Lower leg skin (tissue), 4 donors: ENCODE measurements at regions not wholly inside any gene's neighbourhood (a gene's known extent, or its start where the extent isn't known, plus 50 kb on each side); places are given as distances from the start of the nearest gene placed in this dataset.

Experiments used
- DNase-seq, 2 donors: peaks; one replicate each; pipeline ENCODE4 v3.0.0-alpha.2; 2019; ENCODE audit warnings: low spot score in 2 of 2
- H3K4me3 ChIP-seq: fragments of 200-600 bp; sonication (generic); 2 replicates; pipeline ENCODE4 v1.5.1; 2017; ENCODE audit warnings: mild to moderate bottlenecking, low read depth; ENCODE audit not compliant: poor library complexity, severe bottlenecking
- POLR2A ChIP-seq, 2 donors: fragments of 450-650 bp; IDR thresholded peaks; one replicate each; pipeline ENCODE4 v1.6.1; 2016 to 2017; ENCODE audit warnings: antibody characterized with exemption in 2 of 2, mild to moderate bottlenecking in 1 of 2, moderate library complexity in 1 of 2
- WGBS, 2 donors: methylation state at CpG; one replicate each; pipeline ENCODE4 v1.1.5; 2018; 5-methylcytosine and 5-hydroxymethylcytosine counted together
- intact Hi-C: fragments of 100-400 bp; cut with DNase I; formaldehyde crosslinking; loops from one replicate; pipeline ENCODE4 v1.15.0; 2023; ENCODE audit warnings: low total_unique reads
- TF ChIP-seq, protein P1 (sequence below), 3 donors: fragments of 450-650 bp; IDR thresholded peaks; one replicate each; pipeline ENCODE4 v1.5.1; 2016; ENCODE audit warnings: antibody characterized with exemption in 3 of 3, mild to moderate bottlenecking in 3 of 3, moderate library complexity in 2 of 3

DNA sequence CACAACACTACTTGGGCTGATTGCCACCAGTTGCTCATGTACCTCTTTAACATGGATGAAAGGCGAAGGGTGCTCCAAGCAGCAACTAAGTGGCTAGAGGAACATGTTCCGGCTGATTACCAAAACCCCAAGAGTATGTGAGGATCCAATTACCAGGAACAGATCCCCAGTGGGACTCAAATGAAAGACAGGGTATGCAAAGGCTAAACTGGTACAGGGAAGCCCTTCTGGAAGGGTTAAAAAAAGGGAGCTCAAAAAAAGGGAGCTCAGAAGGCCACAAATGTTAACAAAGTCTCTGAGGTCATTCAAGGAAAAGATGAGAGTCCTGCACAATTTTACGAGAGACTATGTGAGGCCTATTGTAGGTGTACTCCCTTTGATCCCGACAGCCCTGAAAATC is 604.7 kb downstream of the UQCRFS1 start:
- TF ChIP-seq POLR2A (IDR thresholded peaks at IDR 0.05): no peak
- TF ChIP-seq, protein P1, sequence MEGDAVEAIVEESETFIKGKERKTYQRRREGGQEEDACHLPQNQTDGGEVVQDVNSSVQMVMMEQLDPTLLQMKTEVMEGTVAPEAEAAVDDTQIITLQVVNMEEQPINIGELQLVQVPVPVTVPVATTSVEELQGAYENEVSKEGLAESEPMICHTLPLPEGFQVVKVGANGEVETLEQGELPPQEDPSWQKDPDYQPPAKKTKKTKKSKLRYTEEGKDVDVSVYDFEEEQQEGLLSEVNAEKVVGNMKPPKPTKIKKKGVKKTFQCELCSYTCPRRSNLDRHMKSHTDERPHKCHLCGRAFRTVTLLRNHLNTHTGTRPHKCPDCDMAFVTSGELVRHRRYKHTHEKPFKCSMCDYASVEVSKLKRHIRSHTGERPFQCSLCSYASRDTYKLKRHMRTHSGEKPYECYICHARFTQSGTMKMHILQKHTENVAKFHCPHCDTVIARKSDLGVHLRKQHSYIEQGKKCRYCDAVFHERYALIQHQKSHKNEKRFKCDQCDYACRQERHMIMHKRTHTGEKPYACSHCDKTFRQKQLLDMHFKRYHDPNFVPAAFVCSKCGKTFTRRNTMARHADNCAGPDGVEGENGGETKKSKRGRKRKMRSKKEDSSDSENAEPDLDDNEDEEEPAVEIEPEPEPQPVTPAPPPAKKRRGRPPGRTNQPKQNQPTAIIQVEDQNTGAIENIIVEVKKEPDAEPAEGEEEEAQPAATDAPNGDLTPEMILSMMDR (IDR thresholded peaks at IDR 0.05): no peak
- intact Hi-C loops: no loop called here
- no peak for DNase-seq
- H3K4me3 ChIP-seq: no peak overlapping the region
- 89 to 93% methylated on average over 4 of the region's 4 CpGs for WGBS, 2 donors

DNA sequence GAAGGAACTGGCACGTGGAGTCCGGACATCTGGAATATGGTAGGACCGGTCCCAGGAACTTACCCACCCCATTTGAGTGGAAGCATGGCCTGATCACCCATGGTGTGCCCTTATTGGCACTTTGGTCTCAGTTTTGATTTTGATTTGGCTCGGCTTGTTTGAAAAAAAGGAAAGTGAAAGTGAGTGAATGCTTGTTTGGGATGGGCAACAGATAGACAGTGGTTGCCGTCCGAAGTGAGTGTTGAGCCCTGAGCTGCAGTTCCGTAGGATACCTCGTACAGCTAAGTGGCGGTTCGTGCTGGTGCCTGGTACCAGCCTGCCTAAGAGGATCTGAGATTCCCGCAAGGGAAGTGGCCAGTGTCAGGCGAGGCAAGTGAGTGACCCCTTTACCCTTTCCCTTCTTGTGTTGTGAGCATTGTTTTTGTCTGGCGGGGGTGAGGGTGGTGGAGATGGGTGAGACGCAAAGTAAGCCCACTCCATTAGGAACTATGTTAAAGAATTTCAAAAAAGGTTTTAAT is 605.8 kb downstream of the UQCRFS1 start:
- no peak overlapping the region for H3K4me3 ChIP-seq
- WGBS, 2 donors: 92 to 95% methylated on average over 14 of the region's 14 CpGs
- no peak for DNase-seq
- intact Hi-C loops: no loop called here
- TF ChIP-seq, protein P1 (IDR thresholded peaks at IDR 0.05): no peak
- no peak for TF ChIP-seq POLR2A (IDR thresholded peaks at IDR 0.05)

DNA sequence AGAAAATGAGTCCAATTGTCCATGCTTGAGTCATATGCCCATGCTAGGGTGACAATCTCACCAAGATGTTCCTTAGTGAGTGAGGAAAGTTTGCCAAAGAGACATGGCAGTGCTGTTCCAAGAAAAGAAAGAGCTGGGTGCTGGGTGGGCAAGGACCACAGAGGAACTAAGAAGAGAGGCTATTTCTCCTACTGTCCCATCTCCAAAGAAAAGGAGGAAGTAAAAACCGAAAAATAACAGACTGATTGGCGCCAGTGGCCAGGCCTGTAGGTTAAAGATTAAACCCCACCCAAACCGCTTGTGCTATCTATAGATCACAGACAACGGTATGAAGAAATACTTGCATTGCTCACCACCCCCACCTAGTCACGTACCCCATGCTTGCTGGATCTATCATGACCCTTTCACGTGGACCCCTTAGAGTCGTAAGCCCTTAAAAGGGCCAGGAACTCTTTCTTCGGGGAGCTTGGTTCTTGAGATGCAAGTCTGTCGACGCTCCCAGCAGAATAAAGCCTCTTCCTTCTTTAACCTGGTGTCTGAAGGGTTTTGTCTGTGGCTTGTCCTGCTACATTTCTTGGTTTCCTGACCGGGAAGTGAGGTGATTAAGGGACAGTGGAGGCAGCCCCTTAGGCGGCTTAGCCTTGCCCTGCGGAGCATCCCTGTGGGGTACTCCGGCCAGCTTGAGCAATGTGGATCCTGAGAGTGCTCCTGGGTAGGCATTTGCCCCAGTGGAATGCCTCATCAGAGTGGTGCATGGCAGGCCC is 606.5 kb downstream of the UQCRFS1 start:
- 89 to 91% methylated on average over 14 of the region's 14 CpGs for WGBS, 2 donors
- H3K4me3 ChIP-seq: no peak overlapping the region
- intact Hi-C loops: no loop called here
- DNase-seq: no peak
- TF ChIP-seq POLR2A (IDR thresholded peaks at IDR 0.05): no peak
- TF ChIP-seq, protein P1 (IDR thresholded peaks at IDR 0.05): no peak

DNA sequence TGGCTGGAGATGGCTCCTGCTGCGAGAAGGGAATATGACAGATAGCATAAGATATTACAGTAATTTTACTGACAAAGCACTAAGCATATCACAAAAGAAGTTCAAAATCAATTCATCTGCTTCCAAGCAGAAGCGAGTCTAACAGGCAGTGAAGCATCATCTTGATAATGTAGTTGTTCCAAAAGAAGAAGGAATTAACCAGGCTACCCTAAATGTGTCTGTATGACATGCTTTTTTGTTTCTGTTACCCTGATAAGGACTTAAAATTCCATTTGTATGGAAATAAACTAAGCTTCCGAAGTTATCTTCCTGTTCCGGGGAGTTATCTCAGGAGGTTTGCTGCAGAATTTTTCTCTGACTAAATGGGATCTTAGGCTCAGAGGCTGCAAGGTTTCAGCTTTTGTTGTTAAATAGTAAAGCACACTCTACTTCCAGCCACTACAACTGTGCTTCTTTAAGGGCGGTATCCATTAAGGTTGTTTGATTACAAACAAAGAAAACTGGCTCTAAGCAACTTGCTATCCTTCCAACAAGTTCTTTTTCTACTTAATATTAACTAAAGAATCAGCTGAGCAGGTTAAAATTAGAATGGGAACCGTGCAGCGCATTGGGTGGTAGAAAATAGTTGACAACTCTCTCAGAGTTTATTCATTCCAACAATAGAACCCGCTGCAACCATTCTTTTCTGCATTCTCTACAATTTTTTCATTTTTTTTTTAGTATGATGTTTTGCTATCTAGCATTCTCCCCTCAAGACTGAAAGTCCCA is 607.3 kb downstream of the UQCRFS1 start:
- 85 to 86% methylated on average over 8 of the region's 8 CpGs for WGBS, 2 donors
- intact Hi-C loops: no loop called here
- H3K4me3 ChIP-seq: no peak overlapping the region
- no peak for DNase-seq
- no peak for TF ChIP-seq POLR2A (IDR thresholded peaks at IDR 0.05)
- TF ChIP-seq, protein P1 (IDR thresholded peaks at IDR 0.05): no peak

DNA sequence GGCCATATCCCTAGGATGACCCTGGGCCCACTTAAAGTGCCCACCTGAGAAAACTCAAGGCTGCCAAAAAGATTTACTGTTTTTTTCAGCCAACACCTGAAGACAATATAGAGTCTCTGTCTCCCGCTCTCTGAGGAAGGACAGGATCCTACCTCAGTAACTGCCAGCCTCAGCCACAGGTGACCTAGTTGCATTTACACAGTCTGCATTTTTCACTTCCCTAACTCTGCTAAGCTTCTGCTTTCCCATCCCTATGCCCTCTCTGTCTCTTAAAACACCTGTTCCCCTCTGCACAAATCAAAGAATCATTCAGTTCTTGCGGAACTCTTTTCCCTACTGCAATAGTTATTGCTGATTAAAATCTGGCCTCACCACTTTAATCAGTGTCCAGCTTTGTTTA is 609.5 kb downstream of the UQCRFS1 start:
- intact Hi-C loops: no loop called here
- no peak overlapping the region for H3K4me3 ChIP-seq
- DNase-seq: no peak
- 90 to 94% methylated on average over 2 of the region's 2 CpGs for WGBS, 2 donors
- no peak for TF ChIP-seq POLR2A (IDR thresholded peaks at IDR 0.05)
- TF ChIP-seq, protein P1 (IDR thresholded peaks at IDR 0.05): no peak
